Kidney (tissue), 13 donors: ENCODE measurements at regions not wholly inside any gene's neighbourhood (a gene's known extent, or its start where the extent isn't known, plus 50 kb on each side); places are given as distances from the start of the nearest gene placed in this dataset.
"Not testable (repeated sequence)": the region's sequence is repeated elsewhere in the genome, so short reads cannot be mapped to it uniquely, and the experiment has no call there.

Experiments used
- DNase-seq, 5 donors: peaks; one replicate each; pipeline ENCODE4 v3.0.0-alpha.2; 2013 to 2020
- FAIRE-seq: peaks from 2 replicates; lab custom pipeline; 2012; peaks lifted over from hg19 to GRCh38; lab: Jason Lieb, UNC
- H3K27ac ChIP-seq, 2 donors: one replicate each; pipeline ENCODE4 v1.7.0; 2013; ENCODE audit warnings: low read depth in 2 of 2, low read length in 2 of 2, inconsistent platforms in 1 of 2
- H3K27me3 ChIP-seq: one replicate; pipeline ENCODE4 v1.7.1; 2013; ENCODE audit warnings: low read length, inconsistent platforms; ENCODE audit not compliant: control insufficient read depth, insufficient read depth
- H3K36me3 ChIP-seq, 3 donors: one replicate each; pipeline versions ENCODE4 v1.7.0 to v1.7.1; 2013; ENCODE audit warnings: low read length in 3 of 3, control low read depth in 1 of 3, inconsistent platforms in 1 of 3; ENCODE audit not compliant: insufficient read depth in 3 of 3, control insufficient read depth in 2 of 3
- H3K4me1 ChIP-seq, 3 donors: one replicate each; pipeline versions ENCODE4 v1.7.0 to v1.7.1; 2013; ENCODE audit warnings: low read length in 3 of 3, inconsistent platforms in 1 of 3, low read depth in 1 of 3; ENCODE audit not compliant: control insufficient read depth in 2 of 3, insufficient read depth in 2 of 3
- H3K4me3 ChIP-seq, 3 donors: one replicate each; pipeline versions ENCODE4 v1.7.0 to v1.8.1; 2013; ENCODE audit warnings: low read length in 3 of 3, control low read depth in 1 of 3, inconsistent platforms in 1 of 3
- H3K9ac ChIP-seq, 3 donors: one replicate each; pipeline versions ENCODE4 v1.7.0 to v1.7.1; 2013; ENCODE audit warnings: low read length in 3 of 3, control low read depth in 1 of 3, inconsistent platforms in 1 of 3
- H3K9me3 ChIP-seq, 3 donors: one replicate each; pipeline versions ENCODE4 v1.7.0 to v1.7.1; 2013; ENCODE audit warnings: low read length in 3 of 3, control low read depth in 1 of 3, inconsistent platforms in 1 of 3; ENCODE audit not compliant: control insufficient read depth in 2 of 3, insufficient read depth in 1 of 3
- intact Hi-C: fragments of 100-400 bp; cut with DNase I; formaldehyde crosslinking; loops from one replicate; pipeline ENCODE4 v1.11.1; 2022
- TF ChIP-seq, protein P1 (sequence below): IDR thresholded peaks from 3 replicates; pipeline ENCODE4 v1.5.1; 2012; ENCODE audit warnings: mild to moderate bottlenecking, moderate library complexity, borderline replicate concordance; ENCODE audit not compliant: insufficient read depth; ENCODE audit errors: extremely low read depth
- donor health status: control.
- donor health status: control.
- donor health status: control.
- donor health status: control.
- donor health status: control.
- donor health status: DM: yes; HTN: yes; CAD: no.
- donor health status: Normal renal cell carcinoma (clear cell type).

GRCh38 chr3:161672478-161672877 is 175.9 kb downstream of the OTOL1 start:
- Histone ChIP-seq H3K4me3 (no peak overlapping the region), H3K4me1 (no peaks in the 10 kb centered on the region), H3K27me3 (no peaks in the 10 kb centered on the region), H3K9me3 (no peaks in the 10 kb centered on the region), H3K36me3 (no peaks in the 10 kb centered on the region), H3K9ac (no peak overlapping the region), H3K27ac (no peak overlapping the region)
- no peak for FAIRE-seq
- intact Hi-C loops = no loop called here
- DNase-seq = no peak
- TF ChIP-seq, protein P1, sequence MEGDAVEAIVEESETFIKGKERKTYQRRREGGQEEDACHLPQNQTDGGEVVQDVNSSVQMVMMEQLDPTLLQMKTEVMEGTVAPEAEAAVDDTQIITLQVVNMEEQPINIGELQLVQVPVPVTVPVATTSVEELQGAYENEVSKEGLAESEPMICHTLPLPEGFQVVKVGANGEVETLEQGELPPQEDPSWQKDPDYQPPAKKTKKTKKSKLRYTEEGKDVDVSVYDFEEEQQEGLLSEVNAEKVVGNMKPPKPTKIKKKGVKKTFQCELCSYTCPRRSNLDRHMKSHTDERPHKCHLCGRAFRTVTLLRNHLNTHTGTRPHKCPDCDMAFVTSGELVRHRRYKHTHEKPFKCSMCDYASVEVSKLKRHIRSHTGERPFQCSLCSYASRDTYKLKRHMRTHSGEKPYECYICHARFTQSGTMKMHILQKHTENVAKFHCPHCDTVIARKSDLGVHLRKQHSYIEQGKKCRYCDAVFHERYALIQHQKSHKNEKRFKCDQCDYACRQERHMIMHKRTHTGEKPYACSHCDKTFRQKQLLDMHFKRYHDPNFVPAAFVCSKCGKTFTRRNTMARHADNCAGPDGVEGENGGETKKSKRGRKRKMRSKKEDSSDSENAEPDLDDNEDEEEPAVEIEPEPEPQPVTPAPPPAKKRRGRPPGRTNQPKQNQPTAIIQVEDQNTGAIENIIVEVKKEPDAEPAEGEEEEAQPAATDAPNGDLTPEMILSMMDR = no peak

- intact Hi-C loops = no loop called here
- no peak overlapping the region for H3K4me3 ChIP-seq
- H3K4me1 ChIP-seq = no peaks in the 10 kb centered on the region
- no peaks in the 10 kb centered on the region for H3K36me3 ChIP-seq
- DNase-seq (no peak), FAIRE-seq (no peak)
- H3K27ac ChIP-seq = no peak overlapping the region
- no peaks in the 10 kb centered on the region for H3K9me3 ChIP-seq
- no peak overlapping the region for H3K9ac ChIP-seq
- TF ChIP-seq, protein P1 = no peak
- H3K27me3 ChIP-seq = no peaks in the 10 kb centered on the region
Measured at GRCh38 chr3:161673866-161674265, 177.3 kb downstream of the OTOL1 start.

- Histone ChIP-seq H3K27ac (no peak overlapping the region), H3K4me1 (no peaks in the 10 kb centered on the region), H3K27me3 (no peaks in the 10 kb centered on the region), H3K4me3 (no peak overlapping the region), H3K9ac (no peak overlapping the region), H3K36me3 (no peaks in the 10 kb centered on the region), H3K9me3 (no peaks in the 10 kb centered on the region)
- intact Hi-C loops = no loop called here
- TF ChIP-seq, protein P1 = no peak
- no peak for DNase-seq
- FAIRE-seq = no peak
Measured at GRCh38 chr3:161674402-161674801, 177.8 kb downstream of the OTOL1 start.

GRCh38 chr3:161681831-161682230 is 185.2 kb downstream of the OTOL1 start:
- H3K36me3 ChIP-seq, FAIRE-seq, intact Hi-C loops, H3K27ac ChIP-seq, H3K27me3 ChIP-seq, H3K4me1 ChIP-seq, DNase-seq, H3K4me3 ChIP-seq, H3K9ac ChIP-seq, H3K9me3 ChIP-seq: not testable (repeated sequence)
